Esophagus muscularis mucosa (tissue), 4 donors: ENCODE measurements at regions not wholly inside any gene's neighbourhood (a gene's known extent, or its start where the extent isn't known, plus 50 kb on each side); places are given as distances from the start of the nearest gene placed in this dataset.

Experiments
- CTCF ChIP-seq, 3 experiments: fragments of 200-600 bp in 2 of 3; fragments of 450-650 bp in 1 of 3; sonication (generic) in 2 of 3; IDR thresholded peaks; one replicate each; pipeline ENCODE4 v1.5.1; 2017 to 2019; ENCODE audit warnings: antibody characterized with exemption in 3 of 3, mild to moderate bottlenecking in 2 of 3, moderate library complexity in 1 of 3
- EP300 ChIP-seq: sonication (generic); formaldehyde crosslinking; IDR thresholded peaks from one replicate; pipeline ENCODE4 v1.6.1; 2017; ENCODE audit warnings: antibody characterized with exemption
- POLR2AphosphoS5 ChIP-seq, 2 donors: sonication (generic); formaldehyde crosslinking; IDR thresholded peaks; one replicate each; pipeline ENCODE4 v1.6.1; 2017; ENCODE audit warnings: antibody characterized with exemption in 2 of 2

- TF ChIP-seq CTCF (IDR thresholded peaks at IDR 0.05) (no peak), EP300 (no peak), POLR2AphosphoS5 (IDR thresholded peaks at IDR 0.05) (no peak)
Measured at GRCh38 chr3:161920196-161920595, 423.6 kb downstream of the OTOL1 start.
